ENCODE measurements at regions not wholly inside any gene's neighbourhood (a gene's known extent, or its start where the extent isn't known, plus 50 kb on each side); places are given as distances from the start of the nearest gene placed in this dataset.
"Not testable (repeated sequence)": the region's sequence is repeated elsewhere in the genome, so short reads cannot be mapped to it uniquely, and the experiment has no call there.

- no peak for DNase-seq
Measured at GRCh38 chr11:42329929-42330565, 870.6 kb upstream of the LRRC4C start.

DNA sequence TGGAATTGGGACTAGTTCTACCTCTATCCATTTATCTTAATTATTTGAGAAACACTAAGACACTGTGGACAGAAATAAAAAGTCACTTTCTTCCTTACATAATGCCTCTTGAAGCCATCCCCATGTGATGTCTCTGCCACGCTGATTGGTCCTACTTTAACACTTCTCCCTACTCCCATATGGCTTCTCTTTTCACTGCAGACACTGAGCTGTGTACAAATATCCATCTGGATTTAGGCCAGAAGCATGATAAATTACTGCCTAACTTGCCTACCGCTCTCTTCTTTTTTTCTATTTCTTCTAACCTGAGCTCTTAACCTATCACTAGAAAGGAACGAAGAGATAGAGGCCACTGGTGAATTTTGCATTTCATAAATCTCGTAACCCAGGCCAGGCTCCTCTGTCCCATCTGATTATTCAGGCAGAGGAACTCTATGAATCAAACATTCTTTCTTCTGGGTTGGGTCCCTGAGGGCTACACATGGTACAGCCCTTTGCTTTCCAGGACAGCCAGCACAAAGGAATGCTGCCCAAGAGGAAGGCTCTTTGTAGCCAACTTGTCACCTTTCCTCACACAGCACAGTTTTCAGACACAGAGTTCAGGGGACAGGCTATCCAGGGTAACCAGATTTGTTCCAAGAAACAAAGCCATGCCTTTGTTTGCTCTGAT lies 878.5 kb upstream of the LRRC4C start:
- no peak for DNase-seq

GRCh38 chr11:42344204-42344792 lies 884.8 kb upstream of the LRRC4C start:
- DNase-seq: no peak

- DNase-seq: no peak
Measured at GRCh38 chr11:42345933-42346332, 886.5 kb upstream of the LRRC4C start.

- no peak for DNase-seq
Measured at GRCh38 chr11:42363701-42364100, 904.2 kb upstream of the LRRC4C start.

GRCh38 chr11:42390116-42390515 lies 921.7 kb upstream of the API5 start:
- no peak for DNase-seq

GRCh38 chr11:42397483-42397882 lies 914.3 kb upstream of the API5 start:
- no peak for DNase-seq

DNA sequence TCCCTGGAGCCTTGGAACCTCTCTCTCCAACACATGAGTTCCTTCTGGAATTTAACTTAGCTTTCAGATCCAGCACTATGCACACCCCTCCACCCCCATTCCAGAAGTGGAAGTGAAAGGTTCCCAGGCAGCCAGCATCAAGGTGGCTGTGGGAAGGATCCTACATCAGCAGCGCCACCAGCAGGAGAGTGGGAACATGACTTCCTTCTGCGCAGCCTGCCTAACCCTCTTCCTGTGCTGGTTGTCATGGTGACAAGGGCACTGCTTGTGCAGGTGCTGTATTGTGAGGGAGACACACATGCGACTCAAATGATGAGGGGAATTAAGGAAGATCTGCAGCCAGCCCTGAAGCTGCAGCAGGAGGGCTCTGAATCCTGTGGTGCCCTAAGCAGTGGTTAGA lies 904.5 kb upstream of the API5 start:
- peak; percentile 9 for DNase-seq

DNA sequence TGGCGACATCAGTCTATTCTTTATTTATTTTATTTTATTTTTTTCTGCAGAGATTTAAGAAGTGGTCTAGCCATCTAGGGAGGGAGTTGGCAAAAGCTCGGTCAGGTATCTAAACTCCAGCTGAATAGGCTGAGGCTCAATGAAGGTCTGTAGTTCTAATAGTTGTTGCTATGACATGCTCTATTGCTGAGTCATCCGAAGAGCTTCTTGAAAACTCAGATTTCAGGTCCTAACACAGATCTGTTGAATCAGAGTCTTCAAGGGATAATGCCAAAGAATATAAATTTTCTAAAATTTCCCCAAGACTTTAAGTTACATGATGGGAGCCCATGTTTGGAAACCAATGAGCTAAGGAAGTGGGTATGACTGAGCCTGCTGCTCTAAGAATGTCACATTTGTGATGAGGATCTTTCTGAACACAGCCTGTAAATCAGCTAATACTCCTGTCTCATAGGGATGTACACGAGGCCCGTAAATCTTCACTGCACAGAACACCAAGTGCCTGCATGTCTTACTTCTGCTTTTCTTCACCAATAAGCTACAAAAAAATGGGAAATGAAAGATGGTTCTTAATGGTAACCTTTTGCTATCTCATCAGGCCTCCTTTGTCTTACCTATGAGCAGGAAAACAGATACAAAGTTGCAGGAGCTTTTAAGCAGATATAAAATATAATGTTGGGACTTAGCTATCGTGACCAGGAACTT lies 901.4 kb upstream of the API5 start:
- peak; percentile 40 for DNase-seq

GRCh38 chr11:42412590-42412989 lies 899.2 kb upstream of the API5 start:
- no peak for DNase-seq

- DNase-seq: no peak
Measured at GRCh38 chr11:42417691-42418090, 894.1 kb upstream of the API5 start.

DNA sequence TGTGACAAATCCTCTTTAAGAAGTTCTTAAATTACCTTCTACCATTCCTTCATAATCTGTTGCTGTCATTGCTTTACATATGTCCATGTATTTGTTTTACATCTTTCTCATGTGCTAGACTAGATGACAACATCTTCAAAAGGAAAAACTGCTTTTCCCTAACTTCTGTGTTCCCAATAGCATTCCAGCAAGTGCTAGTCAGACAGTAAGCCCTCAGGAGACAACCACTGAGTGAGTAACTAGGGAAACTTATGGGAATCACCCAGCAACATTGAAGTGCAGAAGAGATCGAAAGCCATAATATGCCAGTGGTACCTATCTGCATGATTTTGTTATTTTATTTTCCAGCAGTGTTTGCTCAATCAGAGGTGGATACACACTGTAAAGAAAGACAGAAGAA lies 889.7 kb upstream of the API5 start:
- no peak for DNase-seq

GRCh38 chr11:42434911-42435310 lies 876.9 kb upstream of the API5 start:
- DNase-seq: not testable (repeated sequence)

GRCh38 chr11:42444406-42444805 lies 867.4 kb upstream of the API5 start:
- DNase-seq: no peak

GRCh38 chr11:42462558-42463310 lies 849.1 kb upstream of the API5 start:
- no peak for DNase-seq

GRCh38 chr11:42465623-42466022 lies 846.2 kb upstream of the API5 start:
- no peak for DNase-seq

DNA sequence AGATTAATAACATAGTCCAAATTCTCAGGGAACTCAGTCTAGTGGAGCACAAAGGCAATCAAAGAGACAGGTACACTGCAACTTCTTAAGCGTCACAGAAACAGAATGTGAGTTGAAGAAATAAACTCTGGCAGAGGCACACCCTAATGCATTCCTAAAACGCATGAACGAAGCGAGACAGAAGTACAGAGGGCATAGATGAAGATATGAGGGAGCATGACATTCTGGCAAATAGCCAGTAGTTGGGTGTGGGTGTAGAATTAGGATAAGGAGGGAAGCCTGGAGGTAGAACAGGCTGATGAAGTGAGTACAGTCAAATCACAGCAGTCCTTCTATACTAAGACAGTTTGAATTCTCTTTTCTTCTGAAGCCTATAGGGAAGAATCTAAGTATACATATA lies 838.7 kb upstream of the API5 start:
- no peak for DNase-seq

DNA sequence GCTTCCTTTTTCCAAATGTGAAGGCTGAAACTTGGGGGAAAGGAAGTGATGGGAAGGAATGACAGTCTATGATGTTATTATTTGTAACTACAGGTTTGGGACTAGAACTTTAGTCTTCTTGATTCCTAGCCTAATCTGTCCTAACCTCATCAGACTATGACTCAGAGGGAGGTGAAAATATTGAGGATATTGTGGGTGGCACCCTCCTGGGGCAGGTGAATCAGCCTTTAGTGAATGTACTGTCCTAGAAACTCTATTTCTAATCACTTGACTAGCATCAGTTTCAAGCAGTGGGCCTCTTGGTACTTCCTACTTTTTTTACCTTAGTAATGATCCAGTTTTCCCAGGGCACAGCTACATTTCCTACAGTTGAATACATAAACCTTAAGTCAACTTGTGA lies 829.0 kb upstream of the API5 start:
- DNase-seq: no peak

- DNase-seq: no peak
Measured at GRCh38 chr11:42490506-42490905, 821.3 kb upstream of the API5 start.

GRCh38 chr11:42494459-42494858 lies 817.3 kb upstream of the API5 start:
- no peak for DNase-seq

- no peak for DNase-seq
Measured at GRCh38 chr11:42498971-42499370, 812.8 kb upstream of the API5 start.

DNA sequence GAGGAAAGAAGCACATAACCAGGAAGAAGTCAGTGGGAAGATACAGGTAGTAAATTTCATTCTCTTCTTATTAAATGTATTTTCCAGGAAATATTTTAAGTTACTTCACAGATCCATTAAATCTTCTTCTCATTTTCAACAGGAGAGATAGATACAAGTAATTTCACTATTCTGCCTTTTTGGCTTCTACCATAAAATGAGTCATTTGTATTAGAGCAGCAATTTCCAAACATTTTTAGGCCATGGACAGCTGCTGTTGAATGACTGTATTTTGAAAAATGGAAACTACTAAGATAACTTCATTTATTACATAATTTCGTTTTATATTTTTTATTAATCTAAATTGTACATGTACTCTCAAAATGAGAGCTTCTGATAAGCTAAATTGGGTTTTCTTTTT lies 809.6 kb upstream of the API5 start:
- no peak for DNase-seq

DNA sequence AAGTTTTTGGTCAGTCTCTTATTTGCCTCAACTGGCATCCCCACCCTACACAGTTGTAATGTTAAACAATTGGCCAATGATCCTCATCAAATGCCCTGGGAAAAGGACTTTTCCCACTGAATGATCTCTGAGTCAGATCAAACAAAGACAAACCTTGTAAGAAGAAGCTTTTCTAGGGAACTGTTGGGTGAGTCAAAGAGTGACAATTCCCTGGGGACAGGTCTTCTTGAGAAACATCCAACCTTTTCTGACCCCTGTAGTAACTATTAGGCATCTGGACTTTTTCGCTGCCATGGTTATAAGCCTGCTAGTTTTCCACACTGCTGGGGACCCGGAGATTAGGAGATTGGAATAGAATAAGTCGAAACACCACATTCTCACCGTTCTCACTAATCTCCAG lies 789.8 kb upstream of the API5 start:
- no peak for DNase-seq
